ENCODE measurements at regions not wholly inside any gene's neighbourhood (a gene's known extent, or its start where the extent isn't known, plus 50 kb on each side); places are given as distances from the start of the nearest gene placed in this dataset.

GRCh38 chr18:30288662-30289414, 753.7 kb downstream of the DSC3 start:
- no peak for DNase-seq

GRCh38 chr18:30280861-30281470, 761.6 kb downstream of the DSC3 start:
- DNase-seq, result peak; percentile 55

DNA sequence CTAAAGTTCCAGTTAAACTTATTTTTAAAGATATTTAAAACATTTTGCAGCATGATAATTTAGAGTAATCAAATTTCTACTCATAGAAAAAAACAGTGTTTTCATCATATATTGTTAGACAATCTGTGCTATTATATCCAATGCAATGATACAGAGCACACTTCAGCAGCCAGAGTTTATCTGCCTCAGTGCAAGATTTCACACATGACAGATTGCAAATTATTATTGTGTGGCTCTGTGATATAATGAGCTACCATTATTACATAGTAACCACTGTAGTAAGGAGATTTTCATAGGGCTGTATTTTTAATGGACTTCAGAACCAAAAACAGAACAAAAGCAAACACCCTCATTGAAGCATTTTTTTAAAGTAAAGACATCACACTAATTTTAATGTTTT, 762.4 kb downstream of the DSC3 start:
- no peak for DNase-seq

DNA sequence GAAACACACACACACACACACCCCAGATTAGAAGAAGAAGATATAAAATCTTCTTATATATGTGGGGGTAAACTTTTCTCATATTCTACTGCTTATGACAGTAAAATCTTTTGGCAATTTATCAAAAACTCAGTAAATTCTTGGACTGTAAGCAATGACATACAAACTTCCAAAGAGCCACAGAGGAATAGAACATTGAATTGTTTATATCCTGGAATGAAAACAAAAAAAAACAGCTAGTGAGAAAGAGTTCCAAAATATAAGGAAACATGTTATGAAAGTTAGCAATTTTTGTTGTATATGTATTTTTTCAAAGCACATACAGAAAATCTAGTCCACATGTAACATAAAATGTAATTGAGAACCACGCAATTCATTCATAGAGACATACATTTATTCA, 764.9 kb downstream of the DSC3 start:
- no peak for DNase-seq

GRCh38 chr18:30271716-30272115, 770.8 kb downstream of the DSC3 start:
- no peak for DNase-seq

DNA sequence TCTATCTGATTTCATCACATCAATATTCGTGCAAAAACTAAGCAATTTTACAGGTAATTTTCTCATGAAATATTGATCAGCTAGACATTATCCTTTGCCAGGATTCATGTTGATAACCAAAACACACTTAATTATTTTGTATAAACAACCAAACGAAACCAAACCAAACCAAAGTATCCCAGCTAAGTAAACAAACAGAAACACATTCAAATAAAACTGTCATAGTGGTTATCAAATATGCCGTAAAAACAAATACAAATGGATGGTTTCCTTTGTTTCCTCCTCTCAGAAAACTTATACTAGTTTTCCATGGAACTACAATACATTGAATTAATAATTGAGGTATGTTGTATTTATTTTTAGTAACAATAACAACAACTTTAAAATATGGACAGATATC, 777.4 kb downstream of the DSC3 start:
- DNase-seq, result no peak

- no peak for DNase-seq
These were observed 788.2 kb downstream of the DSC3 start for GRCh38 chr18:30254331-30254730.

GRCh38 chr18:30248056-30248455, 794.5 kb downstream of the DSC3 start:
- DNase-seq, result no peak

GRCh38 chr18:30245766-30246455, 796.6 kb downstream of the DSC3 start:
- DNase-seq, result no peak

DNA sequence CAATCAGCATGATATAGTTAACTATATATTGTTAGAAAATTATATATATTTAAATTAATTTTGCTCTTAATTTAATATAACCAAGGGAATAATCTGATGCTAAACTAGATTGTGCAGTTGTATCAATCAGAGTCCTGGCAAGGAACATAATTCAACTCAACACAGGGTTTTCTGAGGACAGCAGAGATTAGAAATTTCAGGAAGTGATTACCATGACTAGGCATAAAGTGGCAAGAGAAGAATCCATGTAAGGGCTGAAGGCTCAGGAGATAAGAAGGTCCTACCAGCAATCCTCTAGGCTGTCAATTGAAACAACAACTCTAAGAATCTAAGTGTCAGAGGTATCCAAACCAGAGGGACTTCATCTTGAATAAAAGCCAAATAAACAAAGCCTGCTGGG, 807.8 kb downstream of the DSC3 start:
- DNase-seq, result no peak

GRCh38 chr18:30211112-30211511, 831.4 kb downstream of the DSC3 start:
- no peak for DNase-seq

DNA sequence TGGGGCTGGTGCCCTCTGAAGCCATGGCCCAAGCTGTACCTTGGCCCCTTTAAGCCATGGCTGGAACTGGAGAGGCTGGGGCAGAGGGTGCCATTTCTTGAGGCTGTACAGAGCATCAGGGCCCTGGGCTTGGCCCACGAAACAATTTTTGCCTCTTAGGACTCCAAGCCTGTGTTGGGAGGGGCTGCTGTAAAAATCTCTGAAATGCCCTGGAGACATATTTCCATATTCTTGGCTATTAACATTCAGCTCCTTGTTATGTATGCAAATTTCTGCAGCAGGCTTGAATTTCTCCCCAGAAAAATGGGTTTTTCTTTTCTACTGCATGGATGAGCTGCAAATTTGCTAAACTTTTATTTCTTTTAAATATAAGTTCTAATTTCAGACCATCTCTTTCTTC, 834.0 kb downstream of the DSC3 start:
- no peak for DNase-seq

GRCh38 chr18:30192216-30192615, 850.3 kb downstream of the DSC3 start:
- no peak for DNase-seq

GRCh38 chr18:30186245-30186644, 856.3 kb downstream of the DSC3 start:
- DNase-seq, result no peak

DNA sequence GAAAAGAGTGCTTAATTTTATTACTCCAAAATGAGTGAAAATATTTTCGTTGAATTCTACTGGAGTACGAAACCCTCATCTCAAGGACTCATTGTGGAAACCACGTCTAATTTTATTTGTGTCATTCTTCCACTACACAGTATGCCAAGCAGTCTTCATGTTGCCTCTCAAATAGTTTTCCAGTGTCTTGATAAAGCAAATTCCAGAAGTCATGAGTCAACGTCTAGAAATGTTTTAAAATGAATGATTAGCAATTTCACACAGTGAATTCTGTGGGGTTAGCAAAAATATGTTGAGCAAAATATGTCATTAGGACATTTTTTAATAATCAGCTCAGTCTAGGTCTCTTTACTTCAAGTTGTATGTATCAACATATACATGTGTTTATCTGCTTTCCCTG, 865.5 kb downstream of the DSC3 start:
- DNase-seq, result no peak

DNA sequence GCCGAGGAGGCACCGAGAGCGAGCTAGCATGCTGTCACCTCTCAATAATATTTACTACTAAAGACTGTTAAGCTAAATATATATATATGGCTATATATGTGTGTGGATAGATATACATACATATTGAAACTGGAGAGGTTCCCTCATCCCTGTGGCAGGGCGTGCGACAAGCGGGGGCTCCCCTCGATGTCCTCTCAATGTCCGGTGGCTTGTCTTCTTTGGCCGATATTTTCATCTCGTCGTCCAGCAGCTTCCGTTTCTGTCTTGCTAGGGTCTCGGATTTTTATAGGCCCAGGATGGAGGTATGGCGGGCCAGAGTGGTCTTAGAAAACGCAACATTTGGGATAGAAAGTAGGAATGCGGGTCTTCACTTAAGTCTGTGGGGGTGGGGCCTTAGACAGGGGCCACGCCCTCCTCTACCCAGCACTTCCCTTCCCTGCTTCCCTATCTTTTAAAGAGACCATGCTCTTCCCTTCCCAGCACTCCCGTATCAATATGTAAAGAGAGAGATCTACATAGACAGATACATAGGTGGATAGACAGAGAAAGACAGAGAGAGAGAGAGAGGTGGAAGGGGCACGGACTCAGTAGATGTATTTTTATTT, 866.8 kb downstream of the DSC3 start:
- DNase-seq, result no peak

DNA sequence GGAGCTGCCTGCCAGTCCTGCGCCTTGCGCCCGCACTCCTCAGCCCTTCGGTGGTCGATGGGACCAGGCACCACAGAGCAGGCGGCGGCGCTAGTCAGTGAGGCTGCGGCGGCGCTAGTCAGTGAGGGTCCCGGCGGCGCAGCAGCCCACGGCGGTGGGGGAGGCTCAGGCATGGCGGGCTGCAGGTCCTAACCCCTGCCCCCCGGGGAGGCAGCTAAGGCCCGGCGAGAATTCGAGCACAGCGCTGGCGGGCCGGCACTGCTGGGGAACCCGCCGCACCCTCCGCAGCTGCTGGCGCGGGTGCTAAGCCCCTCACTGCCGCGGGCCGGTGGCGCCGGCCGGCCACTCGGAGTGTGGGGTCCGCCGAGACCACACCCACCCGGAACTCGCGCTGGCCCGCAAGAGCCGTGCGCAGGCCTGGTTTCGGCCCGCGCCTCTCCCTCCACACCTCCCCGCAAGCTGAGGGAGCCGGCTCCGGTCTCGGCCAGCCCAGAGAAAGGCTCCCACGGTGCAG, 867.4 kb downstream of the DSC3 start:
- no peak for DNase-seq

- no peak for DNase-seq
These were observed 879.0 kb downstream of the DSC3 start for GRCh38 chr18:30163573-30163972.

- DNase-seq, result no peak
These were observed 882.4 kb downstream of the DSC3 start for GRCh38 chr18:30160124-30160523.

GRCh38 chr18:30150586-30151250, 891.8 kb downstream of the DSC3 start:
- DNase-seq, result no peak

DNA sequence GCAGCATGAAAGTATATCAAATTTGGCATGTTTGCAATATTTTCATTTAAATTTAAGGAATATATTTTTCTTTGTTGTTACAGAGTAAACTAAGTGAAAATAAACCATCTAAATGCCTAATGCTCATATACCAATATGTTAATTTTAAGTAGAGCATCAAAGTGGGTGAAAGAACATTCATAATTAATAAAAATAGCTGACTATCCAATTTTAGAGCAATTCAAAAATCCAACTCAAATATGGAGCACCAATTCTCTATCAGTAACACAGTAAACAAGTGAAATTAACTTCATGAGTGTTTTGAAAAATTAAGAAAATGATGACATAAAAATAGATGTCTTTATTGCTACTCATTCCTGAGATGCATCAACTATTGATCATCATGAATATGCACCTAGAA, 893.0 kb downstream of the DSC3 start:
- DNase-seq, result no peak

GRCh38 chr18:30142870-30143269, 899.7 kb downstream of the DSC3 start:
- DNase-seq, result no peak

- DNase-seq, result no peak
These were observed 900.3 kb downstream of the DSC3 start for GRCh38 chr18:30142248-30142647.

Data from KG1 (cell line).